AG04449 (cell line): ENCODE measurements at regions not wholly inside any gene's neighbourhood (a gene's known extent, or its start where the extent isn't known, plus 50 kb on each side); places are given as distances from the start of the nearest gene placed in this dataset.

Experiments used
- CTCF ChIA-PET: fragments of 350-600 bp; formaldehyde crosslinking; extraction: SDS; loops from one replicate; lab custom pipeline; 2021; ENCODE audit warnings: antibody characterized with exemption; lab: Yijun Ruan, JAX
- POLR2A ChIA-PET: fragments of 400-600, 350-600 bp; formaldehyde crosslinking; extraction: SDS; loops from one replicate; lab custom pipeline; 2020; ENCODE audit warnings: antibody characterized with exemption, inconsistent platforms; lab: Yijun Ruan, JAX
- DNase-seq: peaks from one replicate; pipeline ENCODE4 v3.0.0-alpha.2; 2010; ENCODE audit warnings: low read depth, low spot score
- H3K4me3 ChIP-seq: 2 replicates; pipeline ENCODE4 v1.5.1; 2011; ENCODE audit warnings: low read depth, mild to moderate bottlenecking, control low read depth, low read length
- TF ChIP-seq, protein P1 (sequence below): IDR thresholded peaks from one replicate; pipeline ENCODE4 v1.5.1; 2011; ENCODE audit warnings: mild to moderate bottlenecking, moderate library complexity, low read length, control low read depth, inconsistent platforms; ENCODE audit not compliant: insufficient read depth; ENCODE audit errors: missing control alignments

DNA sequence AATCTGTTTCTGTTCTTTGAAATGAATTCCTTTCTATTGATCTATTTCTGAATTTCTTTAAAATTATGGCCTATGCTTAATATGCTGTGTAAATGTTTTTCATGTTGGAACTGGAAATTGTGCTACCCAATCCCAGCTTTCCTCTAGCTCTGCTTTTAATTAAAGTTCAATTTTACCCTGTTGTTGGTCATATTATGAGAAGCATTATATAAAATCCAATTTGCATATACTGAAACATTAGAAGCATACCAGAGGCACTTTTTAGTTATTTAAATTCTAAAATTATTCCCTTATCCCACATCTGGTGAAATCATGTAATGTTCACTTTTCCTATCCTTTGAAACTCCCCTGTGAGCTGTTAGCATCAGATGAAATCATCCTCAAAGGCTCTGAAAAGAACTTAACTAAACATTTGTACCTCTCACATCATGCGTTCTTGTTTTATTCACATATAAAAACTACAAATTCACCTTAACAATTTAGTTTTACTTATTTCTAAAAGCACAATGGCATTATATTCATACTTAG, 160.6 kb upstream of the COL21A1 start:
- DNase-seq, result no peak
- CTCF ChIA-PET, result no interaction called here
- POLR2A ChIA-PET, result no interaction called here
- H3K4me3 ChIP-seq, result no peak overlapping the region
- TF ChIP-seq, protein P1, sequence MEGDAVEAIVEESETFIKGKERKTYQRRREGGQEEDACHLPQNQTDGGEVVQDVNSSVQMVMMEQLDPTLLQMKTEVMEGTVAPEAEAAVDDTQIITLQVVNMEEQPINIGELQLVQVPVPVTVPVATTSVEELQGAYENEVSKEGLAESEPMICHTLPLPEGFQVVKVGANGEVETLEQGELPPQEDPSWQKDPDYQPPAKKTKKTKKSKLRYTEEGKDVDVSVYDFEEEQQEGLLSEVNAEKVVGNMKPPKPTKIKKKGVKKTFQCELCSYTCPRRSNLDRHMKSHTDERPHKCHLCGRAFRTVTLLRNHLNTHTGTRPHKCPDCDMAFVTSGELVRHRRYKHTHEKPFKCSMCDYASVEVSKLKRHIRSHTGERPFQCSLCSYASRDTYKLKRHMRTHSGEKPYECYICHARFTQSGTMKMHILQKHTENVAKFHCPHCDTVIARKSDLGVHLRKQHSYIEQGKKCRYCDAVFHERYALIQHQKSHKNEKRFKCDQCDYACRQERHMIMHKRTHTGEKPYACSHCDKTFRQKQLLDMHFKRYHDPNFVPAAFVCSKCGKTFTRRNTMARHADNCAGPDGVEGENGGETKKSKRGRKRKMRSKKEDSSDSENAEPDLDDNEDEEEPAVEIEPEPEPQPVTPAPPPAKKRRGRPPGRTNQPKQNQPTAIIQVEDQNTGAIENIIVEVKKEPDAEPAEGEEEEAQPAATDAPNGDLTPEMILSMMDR, result no peak

- POLR2A ChIA-PET, result no interaction called here
- no peak overlapping the region for H3K4me3 ChIP-seq
- TF ChIP-seq, protein P1, result no peak
- CTCF ChIA-PET, result interaction anchor here (1.1 kb wide), 1 partner anchor 192 kb away, joined by 3 read pairs; no protein-coding TSS in a partner anchor
- no peak for DNase-seq
Observed at GRCh38 chr6:56406276-56407269, 159.2 kb upstream of the COL21A1 start.

- CTCF ChIA-PET, result interaction anchor here (1.2 to 1.6 kb wide), 2 partner anchors 11 kb away, joined by 4 to 7 read pairs; no protein-coding TSS in a partner anchor
- TF ChIP-seq, protein P1, result no peak
- POLR2A ChIA-PET, result no interaction called here
- DNase-seq, result no peak
- H3K4me3 ChIP-seq, result no peak overlapping the region
Observed at GRCh38 chr6:56404599-56404998, 157.2 kb upstream of the COL21A1 start.

DNA sequence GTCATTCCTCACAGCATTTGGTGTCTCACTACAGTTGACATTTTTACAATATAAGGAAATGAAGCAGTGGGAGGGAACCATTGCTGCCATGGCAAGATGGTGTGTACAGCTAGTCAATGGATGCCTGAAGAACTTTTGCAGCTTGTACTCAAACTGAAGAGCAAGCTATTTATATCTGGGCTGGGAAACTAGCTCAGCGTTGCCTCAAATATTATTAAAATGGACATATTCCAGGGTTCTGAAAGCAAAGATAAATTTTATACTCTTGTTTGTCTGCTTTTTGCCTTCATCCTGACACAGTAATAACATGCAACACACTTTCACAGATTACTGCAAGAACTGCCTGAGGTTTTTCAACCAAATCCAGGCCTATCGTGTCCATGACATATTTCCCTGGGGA, 156.4 kb upstream of the COL21A1 start:
- no peak overlapping the region for H3K4me3 ChIP-seq
- ChIA-PET POLR2A (no interaction called here), CTCF (interaction anchor here (1.2 kb wide), 1 partner anchor 12 kb away, joined by 7 read pairs; no protein-coding TSS in a partner anchor)
- TF ChIP-seq, protein P1, result no peak
- no peak for DNase-seq

DNA sequence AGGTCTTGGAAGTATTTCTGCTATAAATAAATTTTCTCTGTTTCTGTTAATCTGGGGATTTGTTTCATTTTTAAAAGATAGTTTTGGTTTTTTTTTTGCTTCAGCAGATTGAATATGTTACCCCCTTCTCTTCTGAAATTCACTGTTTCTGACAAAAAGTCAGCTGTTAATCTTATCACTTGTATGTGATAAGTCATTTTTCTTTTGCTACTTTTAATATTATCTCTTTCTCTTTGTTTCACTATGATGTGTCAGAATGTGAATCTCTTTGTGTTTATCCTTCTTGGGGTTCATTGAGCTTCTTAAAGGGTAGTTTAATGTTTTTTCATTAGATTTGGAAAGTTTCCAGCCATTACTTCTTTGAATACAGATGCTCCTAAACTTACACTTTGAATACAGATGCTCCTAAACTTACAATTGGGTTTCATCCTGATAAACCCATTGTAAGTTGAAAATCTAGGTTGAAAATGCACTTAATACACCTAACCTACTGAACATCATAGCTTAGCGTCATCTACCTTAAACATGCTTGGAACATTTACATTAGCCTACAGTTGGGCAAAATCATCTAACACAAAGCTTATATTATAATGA, 154.2 kb upstream of the COL21A1 start:
- ChIA-PET POLR2A (no interaction called here), CTCF (no interaction called here)
- TF ChIP-seq, protein P1, result no peak
- H3K4me3 ChIP-seq, result no peak overlapping the region
- DNase-seq, result no peak

GRCh38 chr6:56400273-56400672, 152.9 kb upstream of the COL21A1 start:
- TF ChIP-seq, protein P1, result no peak
- ChIA-PET POLR2A (interaction anchor here (0.6 kb wide), 1 partner anchor 68 kb away, joined by 3 read pairs; no protein-coding TSS in a partner anchor), CTCF (interaction anchor here (1.3 kb wide), 1 partner anchor 72 kb away, joined by 3 read pairs; no protein-coding TSS in a partner anchor)
- DNase-seq, result no peak
- no peak overlapping the region for H3K4me3 ChIP-seq
